Heart left ventricle (tissue), 16 donors: ENCODE measurements at regions not wholly inside any gene's neighbourhood (a gene's known extent, or its start where the extent isn't known, plus 50 kb on each side); places are given as distances from the start of the nearest gene placed in this dataset.
A peak's percentile ranks its signal among the peaks of the same experiment; 100 is the strongest.

ENCODE experiments used
- ATAC-seq, 4 donors: fragments of 200-7000 bp; cut with Tn5 transposase; one replicate each; pipeline ENCODE4 v1.9.1; 2020 to 2022; ENCODE audit warnings: moderate library complexity in 4 of 4, mild to moderate bottlenecking in 3 of 4, moderate number of reproducible peaks in 1 of 4
- DNase-seq, 5 donors: peaks; one replicate each; pipeline ENCODE4 v3.0.0-alpha.2; 2020
- H3K27ac ChIP-seq, 12 donors: fragments of 200-600 bp; sonication (generic) in 4 of 12; one replicate each; pipeline versions ENCODE4 v1.5.0 to v1.8.0; 2016 to 2022; ENCODE audit warnings: mild to moderate bottlenecking in 2 of 12
- H3K27me3 ChIP-seq, 9 donors: fragments of 200-600 bp; sonication (generic) in 2 of 9; one replicate each; pipeline versions ENCODE4 v1.5.1 to v1.8.0; 2016 to 2022; ENCODE audit warnings: mild to moderate bottlenecking in 3 of 9
- H3K36me3 ChIP-seq, 9 donors: fragments of 200-600 bp; sonication (generic) in 2 of 9; one replicate each; pipeline versions ENCODE4 v1.5.0 to v1.8.0; 2018 to 2022; ENCODE audit warnings: mild to moderate bottlenecking in 2 of 9
- H3K4me1 ChIP-seq, 12 donors: fragments of 200-600 bp; sonication (generic) in 4 of 12; one replicate each; pipeline versions ENCODE4 v1.5.0 to v1.8.0; 2016 to 2022; ENCODE audit warnings: mild to moderate bottlenecking in 3 of 12
- H3K4me3 ChIP-seq, 12 donors: fragments of 200-600 bp; sonication (generic) in 4 of 12; one replicate each; pipeline versions ENCODE4 v1.5.0 to v1.8.0; 2017 to 2022; ENCODE audit warnings: mild to moderate bottlenecking in 9 of 12, moderate library complexity in 4 of 12
- H3K9me3 ChIP-seq, 12 donors: fragments of 200-600 bp; sonication (generic) in 4 of 12; one replicate each; pipeline versions ENCODE4 v1.5.0 to v1.8.0; 2016 to 2022; ENCODE audit warnings: mild to moderate bottlenecking in 1 of 12
- POLR2A ChIP-seq, 2 donors: fragments of 450-650 bp; IDR thresholded peaks; one replicate each; pipeline ENCODE4 v1.6.1; 2017; ENCODE audit warnings: antibody characterized with exemption in 2 of 2, mild to moderate bottlenecking in 2 of 2, moderate library complexity in 2 of 2
- WGBS, 4 donors: extraction: QIAGEN DNeasy Blood & Tissue Kit in 2 of 4; methylation state at CpG; one replicate each; pipeline versions ENCODE4 v1.1.5 to v1.1.7; 2013 to 2018; 5-methylcytosine and 5-hydroxymethylcytosine counted together
- intact Hi-C, 10 donors: fragments of 100-400 bp; cut with DNase I; formaldehyde crosslinking; loops; one replicate each; pipeline versions ENCODE4 v1.11.1 to v1.14.2; 2022
- TF ChIP-seq, protein P1 (sequence below), 12 donors: fragments of 200-600 bp; sonication (generic) in 4 of 12; IDR thresholded peaks; one replicate each; pipeline versions ENCODE4 v1.5.0 to v1.8.0; 2018 to 2022; ENCODE audit warnings: antibody characterized with exemption in 12 of 12, mild to moderate bottlenecking in 5 of 12
- donor health status: ischemic (EF 13 %, LVEDD 7.1; RV severe dilation, severe dysfunction).
- donor health status: healthy with polysubstance abuse.
- donor health status: DM: no; HTN: yes; CAD: no.
- donor health status: DM: no; HTN: no; CAD: no.
- donor health status: ischemic (EF 25% LVEDD 6.9; RV normal size, moderate dysfunction).
- donor health status: ischemic (EF 25% LVEDD 5.7; RV mildly dilated, moderate dysfunction).
- donor health status: healthy.
- donor health status: DM: yes; HTN: yes; CAD: no.
- donor health status: ischemic (EF 35%, LVEDD 5.7; RV mildly dilated, moderate dysfunction).
- donor health status: nonischemic (EF 11% LVEDD 7.7; RV severe dilation, severe dysfunction).
- donor health status: DM: yes; HTN: yes; CAD: no.
- donor health status: PGD.
- donor health status: ischemic (EF 29% LVEDD 5.4; RV normal size, mild dysfunction).
- donor health status: nonischemic (EF 23%, LVEDD 6.1; RV moderate dilation, normal function).

DNA sequence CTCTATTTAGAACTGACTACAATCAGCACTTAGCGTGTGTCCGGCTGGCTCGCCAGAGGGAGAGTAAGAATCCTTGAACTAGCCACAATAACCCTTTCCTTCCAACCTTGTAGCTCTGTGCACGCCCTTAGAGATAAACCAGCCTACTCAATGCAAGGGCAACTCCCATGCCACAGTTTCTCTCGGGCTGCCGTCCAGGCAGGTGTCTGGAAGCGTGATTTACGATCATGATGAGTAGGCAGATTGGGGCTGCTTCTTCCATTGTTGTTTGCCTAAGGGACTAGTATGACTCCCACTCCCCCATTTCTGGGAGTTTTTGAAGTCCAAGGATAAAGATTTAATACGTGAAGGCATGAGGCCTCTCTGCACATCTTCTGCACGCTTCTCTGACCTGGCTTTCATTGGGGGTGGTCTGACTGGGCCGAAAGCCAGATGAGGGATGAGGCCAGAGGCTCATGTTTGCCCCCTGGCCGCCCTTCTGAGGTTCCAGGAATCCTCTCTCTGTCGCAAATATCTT lies 134.0 kb upstream of the MYO10 start:
- no peak for DNase-seq
- no peaks in the 10 kb centered on the region for H3K9me3 ChIP-seq
- TF ChIP-seq POLR2A (IDR thresholded peaks at IDR 0.05) = no peak
- TF ChIP-seq, protein P1, sequence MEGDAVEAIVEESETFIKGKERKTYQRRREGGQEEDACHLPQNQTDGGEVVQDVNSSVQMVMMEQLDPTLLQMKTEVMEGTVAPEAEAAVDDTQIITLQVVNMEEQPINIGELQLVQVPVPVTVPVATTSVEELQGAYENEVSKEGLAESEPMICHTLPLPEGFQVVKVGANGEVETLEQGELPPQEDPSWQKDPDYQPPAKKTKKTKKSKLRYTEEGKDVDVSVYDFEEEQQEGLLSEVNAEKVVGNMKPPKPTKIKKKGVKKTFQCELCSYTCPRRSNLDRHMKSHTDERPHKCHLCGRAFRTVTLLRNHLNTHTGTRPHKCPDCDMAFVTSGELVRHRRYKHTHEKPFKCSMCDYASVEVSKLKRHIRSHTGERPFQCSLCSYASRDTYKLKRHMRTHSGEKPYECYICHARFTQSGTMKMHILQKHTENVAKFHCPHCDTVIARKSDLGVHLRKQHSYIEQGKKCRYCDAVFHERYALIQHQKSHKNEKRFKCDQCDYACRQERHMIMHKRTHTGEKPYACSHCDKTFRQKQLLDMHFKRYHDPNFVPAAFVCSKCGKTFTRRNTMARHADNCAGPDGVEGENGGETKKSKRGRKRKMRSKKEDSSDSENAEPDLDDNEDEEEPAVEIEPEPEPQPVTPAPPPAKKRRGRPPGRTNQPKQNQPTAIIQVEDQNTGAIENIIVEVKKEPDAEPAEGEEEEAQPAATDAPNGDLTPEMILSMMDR (IDR thresholded peaks at IDR 0.05) = no peak
- no peaks in the 10 kb centered on the region for H3K36me3 ChIP-seq
- intact Hi-C loops = loop anchor here in 4 of 10 donors (10.0 kb wide), 1 partner anchor 135 kb away; the partner anchor contains the start of gene MYO10 (in 4 of the 4)
- ATAC-seq = peak in 3 of 4 donors; percentile 50 to 79 (median 56)
- H3K4me1 ChIP-seq = peaks cover 0 to 17% (median 4%) of the 10 kb centered on the region in 12 donors
- 37 to 50% (median 46%) methylated on average over 13 of the region's 13 CpGs for WGBS, 4 donors
- peak overlapping the region in 5 of 12 donors; percentile 24 to 54 (median 26) for H3K27ac ChIP-seq
- no peak overlapping the region for H3K4me3 ChIP-seq
- no peaks in the 10 kb centered on the region for H3K27me3 ChIP-seq

DNA sequence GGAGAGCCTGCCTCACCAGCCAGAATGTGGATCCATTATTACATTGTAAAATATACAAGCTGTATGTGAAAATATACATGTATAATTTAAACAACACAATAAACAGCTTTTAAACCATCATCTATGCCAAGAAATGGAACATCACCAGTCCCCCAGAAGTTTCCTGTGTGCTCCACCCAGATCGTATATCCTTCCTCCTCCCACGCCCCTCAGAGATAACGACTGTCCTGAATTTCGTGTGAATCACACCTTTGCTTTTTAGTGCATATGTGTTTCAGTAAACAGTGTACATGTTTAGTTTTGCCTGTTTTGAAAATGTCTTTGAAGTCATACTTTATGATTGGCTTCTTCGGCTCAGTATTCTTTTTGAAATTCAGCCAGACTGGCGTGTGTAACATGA lies 134.6 kb upstream of the MYO10 start:
- intact Hi-C loops = loop anchor here in 4 of 10 donors (10.0 kb wide), 1 partner anchor 136 kb away; the partner anchor contains the start of gene MYO10 (in 4 of the 4)
- Histone ChIP-seq H3K9me3 (no peaks in the 10 kb centered on the region), H3K4me3 (no peak overlapping the region), H3K27ac (peak overlapping the region in 2 of 12 donors; percentile 26 to 54), H3K4me1 (peaks cover 0 to 22% (median 6%) of the 10 kb centered on the region in 12 donors), H3K36me3 (no peaks in the 10 kb centered on the region), H3K27me3 (no peaks in the 10 kb centered on the region)
- TF ChIP-seq, protein P1 (IDR thresholded peaks at IDR 0.05) = no peak
- TF ChIP-seq POLR2A (IDR thresholded peaks at IDR 0.05) = no peak
- no peak for DNase-seq
- ATAC-seq = peak in 2 of 4 donors; percentile 41 to 63
- WGBS, 4 donors = 46 to 65% (median 53%) methylated on average over 6 of the region's 6 CpGs

DNA sequence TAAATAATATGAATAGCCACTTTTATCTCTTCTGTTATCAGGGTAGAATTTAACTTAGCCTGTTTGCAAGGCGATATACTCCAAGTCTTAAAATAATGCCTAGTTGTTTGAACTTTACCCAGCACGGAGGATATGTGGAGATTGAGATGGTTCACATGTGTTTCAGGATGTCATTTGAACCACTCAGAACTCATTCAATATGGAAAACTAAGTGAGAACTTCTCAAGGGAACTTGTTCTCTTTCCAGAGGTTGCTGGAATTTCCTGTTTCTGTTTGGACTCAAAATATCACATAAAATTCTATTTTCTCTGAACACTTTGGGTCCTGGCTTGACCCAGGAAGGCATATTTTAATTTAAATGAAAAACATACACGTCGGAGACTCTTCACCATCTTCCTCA lies 139.1 kb upstream of the MYO10 start:
- 40 to 50% (median 43%) methylated on average over 4 of the region's 4 CpGs for WGBS, 4 donors
- H3K27ac ChIP-seq = no peak overlapping the region
- H3K36me3 ChIP-seq = no peaks in the 10 kb centered on the region
- intact Hi-C loops = loop anchor here in 4 of 10 donors (5.0 to 10.0 kb wide), 2 partner anchors 47 to 140 kb away; partner anchors contain the start of gene MYO10 (in 4 of the 4)
- no peaks in the 10 kb centered on the region for H3K27me3 ChIP-seq
- peaks cover 0 to 30% (median 6%) of the 10 kb centered on the region in 12 donors for H3K4me1 ChIP-seq
- DNase-seq = no peak
- H3K9me3 ChIP-seq = no peaks in the 10 kb centered on the region
- H3K4me3 ChIP-seq = no peak overlapping the region
- no peak for ATAC-seq
- TF ChIP-seq POLR2A (IDR thresholded peaks at IDR 0.05) = no peak
- TF ChIP-seq, protein P1 (IDR thresholded peaks at IDR 0.05) = no peak

GRCh38 chr5:17076272-17076671 lies 140.2 kb upstream of the MYO10 start:
- no peaks in the 10 kb centered on the region for H3K9me3 ChIP-seq
- TF ChIP-seq, protein P1 (IDR thresholded peaks at IDR 0.05) = no peak
- no peak for TF ChIP-seq POLR2A (IDR thresholded peaks at IDR 0.05)
- intact Hi-C loops = loop anchor here in 4 of 10 donors (5.0 to 10.0 kb wide), 2 partner anchors 46 to 141 kb away; partner anchors contain the start of gene MYO10 (in 4 of the 4)
- WGBS, 4 donors = 90 to 97% (median 93%) methylated on average over 2 of the region's 2 CpGs
- no peaks in the 10 kb centered on the region for H3K36me3 ChIP-seq
- H3K4me1 ChIP-seq = peaks cover 0 to 26% (median 5%) of the 10 kb centered on the region in 12 donors
- no peak overlapping the region for H3K27ac ChIP-seq
- no peak for ATAC-seq
- DNase-seq = no peak
- H3K4me3 ChIP-seq = no peak overlapping the region
- no peaks in the 10 kb centered on the region for H3K27me3 ChIP-seq
